ENCODE measurements at regions not wholly inside any gene's neighbourhood (a gene's known extent, or its start where the extent isn't known, plus 50 kb on each side); places are given as distances from the start of the nearest gene placed in this dataset.

GRCh38 chr14:103199124-103199523 is 75.9 kb downstream of the TNFAIP2 start:
- TF ChIP-seq CTCF (IDR thresholded peaks at IDR 0.05; ENCODE audit: control insufficient read depth, insufficient read depth, low read depth, low read length, missing control alignments): no peak
- H3K4me3 ChIP-seq (ENCODE audit: control insufficient read depth, low read depth, low read length): no peak overlapping the region
- no peak for DNase-seq (ENCODE audit: low read depth)

GRCh38 chr14:103201801-103202200 is 78.5 kb downstream of the TNFAIP2 start:
- no peak overlapping the region for H3K4me3 ChIP-seq (ENCODE audit: control insufficient read depth, low read depth, low read length)
- no peak for TF ChIP-seq CTCF (IDR thresholded peaks at IDR 0.05; ENCODE audit: control insufficient read depth, insufficient read depth, low read depth, low read length, missing control alignments)
- DNase-seq (ENCODE audit: low read depth): no peak

- no peak for DNase-seq (ENCODE audit: low read depth)
- TF ChIP-seq CTCF (IDR thresholded peaks at IDR 0.05; ENCODE audit: control insufficient read depth, insufficient read depth, low read depth, low read length, missing control alignments): no peak
- no peak overlapping the region for H3K4me3 ChIP-seq (ENCODE audit: control insufficient read depth, low read depth, low read length)
Measured at GRCh38 chr14:103204852-103205540, 81.7 kb downstream of the TNFAIP2 start.

- no peak for DNase-seq (ENCODE audit: low read depth)
- TF ChIP-seq CTCF (IDR thresholded peaks at IDR 0.05; ENCODE audit: control insufficient read depth, insufficient read depth, low read depth, low read length, missing control alignments): no peak
- peak overlapping the region; percentile 47; the same call in 1 of the 2 replicates for H3K4me3 ChIP-seq (ENCODE audit: control insufficient read depth, low read depth, low read length)
Measured at GRCh38 chr14:103205541-103205906, 82.3 kb downstream of the TNFAIP2 start.

GRCh38 chr14:103206023-103206481 is 82.8 kb downstream of the TNFAIP2 start:
- H3K4me3 ChIP-seq (ENCODE audit: control insufficient read depth, low read depth, low read length): peak overlapping the region; percentile 47
- no peak for DNase-seq (ENCODE audit: low read depth)
- TF ChIP-seq CTCF (IDR thresholded peaks at IDR 0.05; ENCODE audit: control insufficient read depth, insufficient read depth, low read depth, low read length, missing control alignments): no peak

- no peak for TF ChIP-seq CTCF (IDR thresholded peaks at IDR 0.05; ENCODE audit: control insufficient read depth, insufficient read depth, low read depth, low read length, missing control alignments)
- DNase-seq (ENCODE audit: low read depth): peak; percentile 49
- peak overlapping the region; percentile 47 for H3K4me3 ChIP-seq (ENCODE audit: control insufficient read depth, low read depth, low read length)
Measured at GRCh38 chr14:103206836-103207387, 83.7 kb downstream of the TNFAIP2 start.
